Frontal cortex (tissue), 3 donors: ENCODE measurements at regions not wholly inside any gene's neighbourhood (a gene's known extent, or its start where the extent isn't known, plus 50 kb on each side); places are given as distances from the start of the nearest gene placed in this dataset.
"Not testable (repeated sequence)": the region's sequence is repeated elsewhere in the genome, so short reads cannot be mapped to it uniquely, and the experiment has no call there.

Experiments used
- DNase-seq, 2 donors: peaks; one replicate each; pipeline ENCODE4 v3.0.0; 2012; ENCODE audit warnings: low spot score in 2 of 2
- FAIRE-seq: peaks from 2 replicates; lab custom pipeline; 2012; peaks lifted over from hg19 to GRCh38; lab: Jason Lieb, UNC
- donor health status: control.
- donor health status: control.
- donor health status: control.

GRCh38 chrX:131595120-131595519 lies 51.2 kb downstream of the OR13H1 start:
- DNase-seq (no peak), FAIRE-seq (no peak)

DNA sequence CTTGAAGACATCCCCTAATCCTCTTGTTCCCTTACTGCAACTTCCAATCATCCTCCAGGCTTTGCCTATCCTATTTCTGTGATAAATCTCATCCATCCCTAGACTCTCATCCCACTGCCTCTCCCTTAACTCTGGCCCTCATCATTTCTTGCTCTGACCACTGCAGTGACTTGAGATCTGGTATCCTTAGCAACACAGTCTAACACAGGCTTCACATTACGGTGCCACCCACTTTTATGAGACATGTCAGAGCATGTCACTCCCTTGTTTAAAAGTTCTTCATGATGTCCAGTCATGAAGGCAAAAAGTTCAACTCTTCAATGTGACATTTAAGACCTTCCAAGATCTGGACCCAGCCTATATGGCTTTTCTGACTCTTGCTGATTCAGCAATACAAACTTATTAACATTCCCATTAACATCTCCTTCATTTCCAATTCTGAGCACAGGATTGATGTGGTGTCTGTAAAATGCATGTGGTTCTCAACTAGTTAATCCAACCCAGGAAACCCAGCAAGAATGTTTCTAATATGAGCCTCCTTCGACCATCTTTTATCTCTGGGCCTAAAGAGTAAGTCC lies 64.0 kb downstream of the OR13H1 start:
- FAIRE-seq = no peak
- DNase-seq = no peak

- no peak for DNase-seq
- FAIRE-seq = no peak
Measured at GRCh38 chrX:131609480-131609879, 65.6 kb downstream of the OR13H1 start.

- DNase-seq (no peak), FAIRE-seq (no peak)
Measured at GRCh38 chrX:131613260-131613659, 69.4 kb downstream of the OR13H1 start.

DNA sequence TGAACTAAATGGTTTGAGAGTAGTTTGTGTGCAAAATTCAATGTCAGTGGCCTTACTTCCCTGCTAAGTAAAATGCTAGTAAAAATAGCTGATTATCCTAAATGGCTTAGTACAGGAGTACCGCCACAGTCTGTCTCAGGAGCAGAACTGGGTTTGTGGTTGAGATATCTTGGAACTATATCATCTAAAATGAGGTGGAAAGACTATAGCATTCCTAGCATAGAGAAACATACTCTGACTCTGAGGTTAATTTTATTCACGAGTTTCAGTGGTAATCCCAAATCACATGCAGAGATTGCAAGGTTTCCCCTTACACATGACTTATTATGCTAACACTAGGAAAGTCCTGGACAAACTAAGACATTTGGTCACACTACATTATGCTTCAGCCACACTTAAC lies 70.4 kb downstream of the OR13H1 start:
- DNase-seq = no peak
- FAIRE-seq = no peak

DNA sequence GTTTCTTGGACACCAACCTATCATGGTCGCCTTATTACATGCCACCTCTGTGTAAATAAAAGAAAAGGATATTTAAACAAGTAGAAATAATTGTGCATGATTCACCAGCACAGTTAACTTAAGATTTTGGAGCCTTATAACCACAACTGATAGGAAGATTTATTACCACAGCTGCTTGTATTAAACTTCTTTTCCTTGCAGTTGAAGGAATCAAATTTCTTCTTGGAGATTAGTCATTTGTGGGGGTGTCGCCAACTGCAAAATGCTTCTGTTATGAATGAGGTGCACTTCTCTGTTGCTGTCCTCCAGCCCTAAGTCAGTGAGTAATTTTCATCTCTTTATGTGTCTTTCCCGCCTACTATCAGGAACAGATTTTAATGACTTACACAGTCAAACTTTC lies 73.3 kb downstream of the OR13H1 start:
- FAIRE-seq = no peak
- no peak for DNase-seq

DNA sequence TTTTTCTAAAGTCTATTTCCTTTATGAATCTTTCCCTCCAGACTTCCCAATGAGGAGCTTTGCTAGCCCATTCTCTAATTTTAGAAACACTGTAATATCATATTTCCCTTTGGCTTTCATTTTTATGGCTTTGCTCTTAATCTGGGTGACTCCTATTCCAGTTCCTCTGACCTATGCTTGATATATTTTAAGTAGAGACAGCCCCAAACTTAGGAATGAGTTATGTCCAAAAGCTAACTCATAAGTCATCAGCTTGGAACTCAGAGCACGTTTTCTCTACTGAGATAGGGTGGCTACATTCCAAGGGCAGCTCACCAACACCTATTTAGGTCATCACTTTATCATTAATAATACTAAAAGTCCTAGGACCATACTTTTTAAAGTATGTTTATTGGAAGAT lies 77.8 kb downstream of the OR13H1 start:
- no peak for FAIRE-seq
- DNase-seq = no peak

DNA sequence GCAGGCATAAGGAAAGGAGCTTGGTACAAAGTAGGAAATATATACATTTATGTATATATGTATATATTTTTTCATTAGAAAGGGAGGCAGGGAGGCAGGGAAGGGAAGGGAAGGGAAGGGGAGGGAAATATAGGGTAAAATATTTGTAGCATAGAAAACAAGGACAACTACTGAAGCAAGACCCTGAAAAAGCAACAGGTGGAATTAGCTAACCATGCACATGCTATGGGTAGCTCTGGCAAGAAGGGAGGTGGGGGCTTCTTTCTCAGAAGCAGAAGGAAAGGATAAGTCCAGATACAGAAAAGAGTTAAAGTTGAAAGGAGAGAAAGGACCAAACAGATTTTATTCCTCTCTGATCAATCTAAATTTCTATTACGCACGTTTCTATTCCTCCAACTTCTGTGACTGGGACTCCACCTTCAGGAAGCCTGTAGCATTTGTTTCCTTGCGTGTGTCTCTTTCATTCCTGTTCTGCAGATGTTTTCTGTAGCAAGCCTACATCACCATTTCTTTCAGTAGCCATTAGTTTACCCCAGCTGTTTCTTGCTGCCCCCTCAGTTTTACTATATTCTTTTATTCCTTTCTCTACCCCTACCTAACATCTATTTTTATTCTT lies 82.9 kb downstream of the OR13H1 start:
- DNase-seq (no peak), FAIRE-seq (no peak)

DNA sequence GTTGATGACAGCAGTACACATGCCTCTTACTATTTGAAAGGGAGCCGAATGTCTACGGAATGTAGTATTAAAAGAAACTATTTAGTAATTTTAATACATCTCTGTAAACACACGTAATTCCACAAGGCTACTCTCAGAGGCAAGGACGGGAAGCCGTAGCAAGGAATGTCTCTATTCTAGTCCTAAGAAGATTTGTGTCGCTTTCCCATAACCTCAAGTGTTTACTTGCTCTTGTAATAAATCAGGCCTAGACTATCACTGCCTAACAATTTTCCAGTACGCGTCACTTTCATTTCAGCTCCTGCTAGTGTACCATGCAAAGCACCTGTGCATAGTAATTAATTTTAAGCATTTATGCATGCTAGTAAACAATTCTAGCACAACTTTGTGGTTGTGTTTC lies 86.7 kb downstream of the OR13H1 start:
- no peak for FAIRE-seq
- no peak for DNase-seq

DNA sequence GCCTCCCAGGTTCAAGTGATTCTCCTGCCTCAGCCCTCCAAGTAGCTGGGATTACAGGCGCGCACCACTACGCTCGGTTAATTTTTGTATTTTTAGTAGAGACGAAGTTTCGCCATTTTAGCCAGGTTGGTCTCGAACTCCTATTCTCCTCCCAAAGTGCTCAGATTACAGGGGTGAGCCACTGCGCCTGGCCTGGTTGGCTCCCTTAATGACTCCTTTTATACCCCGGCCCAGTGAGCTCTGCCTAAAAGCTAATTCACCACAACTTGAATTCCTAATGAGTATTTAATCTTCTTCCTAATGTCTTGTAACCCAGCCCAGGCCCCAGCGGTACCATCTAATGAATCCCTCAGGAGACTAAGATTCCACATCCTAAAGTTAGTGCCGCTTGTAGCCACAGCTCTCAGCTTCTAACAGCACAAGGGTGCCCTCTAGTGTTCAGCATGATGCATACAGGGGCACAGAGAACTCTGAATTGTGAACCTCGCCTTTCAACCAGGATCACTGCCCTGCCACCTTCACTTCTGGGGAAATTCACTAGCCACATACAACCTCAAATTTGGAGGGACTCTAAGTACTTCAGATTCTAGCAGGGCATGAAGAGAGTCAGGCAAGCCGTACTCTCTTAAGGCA lies 89.5 kb downstream of the OR13H1 start:
- DNase-seq (peak; percentile 2), FAIRE-seq (no peak)

DNA sequence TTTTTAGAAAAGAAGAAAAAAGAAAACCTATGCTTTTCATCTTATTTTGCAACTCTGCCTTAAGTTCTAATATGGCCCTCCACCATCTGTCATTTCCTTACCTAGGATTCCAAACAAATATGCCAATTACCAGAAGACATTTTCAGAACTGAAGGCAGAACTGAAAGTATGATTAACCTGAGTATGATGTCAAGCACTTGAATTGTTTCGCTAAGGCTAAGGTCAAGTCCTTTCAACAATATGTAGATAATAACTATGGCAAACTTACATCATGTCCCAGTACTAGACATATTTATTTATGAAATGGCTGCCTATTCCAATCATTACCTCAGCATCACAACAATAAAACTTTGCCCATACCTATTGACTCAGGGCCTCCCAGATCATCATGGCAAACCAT lies 91.0 kb downstream of the OR13H1 start:
- FAIRE-seq = no peak
- no peak for DNase-seq

DNA sequence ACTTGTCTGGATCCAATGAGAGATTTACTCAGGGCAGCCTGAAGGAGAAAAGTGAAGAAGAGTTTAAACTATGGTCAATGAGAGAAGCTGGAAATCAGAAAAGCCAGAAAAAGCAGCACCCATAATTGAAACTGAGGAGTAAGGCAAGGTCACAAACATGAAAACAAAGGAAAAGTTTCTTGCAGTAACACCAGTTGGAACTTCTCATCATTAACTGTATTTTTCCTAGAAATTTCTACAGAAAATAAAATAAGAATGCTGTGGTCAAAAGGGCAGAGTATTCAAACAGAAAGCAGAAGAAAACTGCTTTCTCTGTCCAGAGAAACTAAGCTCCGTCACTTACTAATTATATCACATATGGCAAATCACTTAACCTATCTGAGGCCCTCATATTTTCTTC lies 102.2 kb downstream of the OR13H1 start:
- no peak for FAIRE-seq

DNA sequence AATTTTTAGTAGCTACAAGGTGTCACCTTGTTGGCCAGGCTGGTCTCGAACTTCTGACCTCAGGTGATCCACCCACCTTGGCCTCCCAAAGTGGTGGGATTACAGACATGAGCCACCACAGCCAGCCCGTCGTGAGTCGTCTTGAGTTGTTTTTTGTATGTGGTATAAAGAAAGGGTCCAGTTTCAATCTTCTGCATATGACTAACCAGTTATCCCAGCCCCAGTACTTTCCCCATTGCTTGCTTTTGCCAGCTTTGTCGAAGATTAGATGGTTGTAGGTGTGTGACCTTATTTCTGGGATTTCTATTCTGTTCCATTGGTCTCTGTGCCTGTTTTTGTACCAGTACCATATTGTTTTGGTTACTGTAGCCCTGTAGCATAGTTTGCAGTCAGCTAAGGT lies 105.9 kb downstream of the OR13H1 start:
- no peak for FAIRE-seq

More for the DNA sequence above, 102.2 kb downstream of the OR13H1 start:
- no peak for DNase-seq

GRCh38 chrX:131650637-131651410 lies 107.0 kb downstream of the OR13H1 start:
- FAIRE-seq (no peak), DNase-seq (no peak)

More for the DNA sequence above, 105.9 kb downstream of the OR13H1 start:
- DNase-seq = no peak

GRCh38 chrX:131663726-131664125 lies 119.9 kb downstream of the OR13H1 start:
- FAIRE-seq, DNase-seq: not testable (repeated sequence)

GRCh38 chrX:131671735-131672134 lies 127.9 kb downstream of the OR13H1 start:
- DNase-seq (no peak), FAIRE-seq (no peak)

GRCh38 chrX:131675596-131676194 lies 131.8 kb downstream of the OR13H1 start:
- FAIRE-seq (no peak), DNase-seq (no peak)

DNA sequence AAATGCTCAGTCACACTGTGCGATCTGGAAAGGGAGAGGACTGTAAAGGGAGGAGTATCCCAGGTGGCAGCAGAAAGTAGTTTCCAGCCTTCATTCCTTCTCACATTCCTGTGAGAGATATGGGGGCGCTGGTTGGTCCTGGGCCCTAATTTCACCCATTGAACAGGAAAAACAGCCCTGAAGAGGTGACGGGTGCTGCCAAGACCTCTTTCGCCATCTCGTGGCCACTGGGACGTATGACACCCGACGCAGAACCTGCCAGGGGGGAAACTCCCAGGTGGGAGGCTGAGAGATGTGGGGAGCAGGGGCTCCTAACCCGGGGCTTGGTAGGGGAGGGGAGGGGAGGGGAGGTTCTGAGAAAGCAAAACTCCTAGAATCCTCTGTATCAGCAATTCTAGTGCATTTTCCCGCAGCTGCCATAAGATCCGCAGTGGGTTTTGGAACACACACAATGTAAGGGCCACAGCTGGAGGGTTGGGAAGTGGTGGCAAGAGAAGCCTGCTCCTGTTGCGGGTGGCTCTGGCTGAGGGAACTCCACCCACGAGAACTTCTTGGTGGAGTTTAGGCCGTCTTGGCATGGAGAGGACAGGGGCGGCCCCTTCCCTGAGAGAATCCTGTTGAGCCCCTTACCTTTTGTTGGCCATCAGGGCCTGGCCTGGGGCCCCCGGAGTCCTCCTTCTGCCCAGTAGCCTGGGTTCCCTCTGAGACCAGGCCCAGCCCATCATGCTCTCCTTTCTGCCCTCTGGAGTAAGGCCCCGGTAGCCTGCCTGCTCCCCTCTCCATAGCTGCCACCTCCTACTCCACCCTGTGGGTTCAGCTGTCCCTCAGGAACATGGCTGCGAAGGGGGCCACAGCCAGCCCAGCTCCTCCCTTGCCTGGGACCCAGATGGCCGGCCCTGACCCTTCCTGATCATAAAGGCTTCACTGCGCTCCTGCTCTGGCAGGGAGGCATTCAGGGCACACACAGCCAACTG lies 134.1 kb downstream of the OR13H1 start:
- DNase-seq (peak in 1 of 2 donors; percentile 25), FAIRE-seq (no peak)

DNA sequence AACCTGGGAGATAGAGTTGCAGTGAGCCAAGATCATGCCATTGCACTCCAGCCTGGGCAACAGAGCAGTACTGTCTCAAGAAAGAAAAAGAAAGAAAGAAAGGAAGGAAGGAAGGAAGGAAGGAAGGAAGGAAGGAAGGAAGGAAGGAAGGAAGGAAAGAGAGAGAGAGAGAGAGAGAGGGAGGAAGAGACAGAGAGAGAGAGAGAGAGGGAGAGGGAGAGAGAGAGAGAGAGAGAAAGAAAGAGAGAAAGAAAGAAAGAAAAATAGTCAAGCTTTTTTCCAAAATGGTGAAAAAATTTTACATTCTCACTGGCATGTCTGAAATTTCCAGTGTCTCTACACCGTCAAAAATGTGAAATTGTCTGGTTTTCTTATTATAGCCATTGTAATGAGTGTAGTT lies 138.9 kb downstream of the OR13H1 start:
- DNase-seq, FAIRE-seq: not testable (repeated sequence)
